Upper lobe of left lung (tissue), 4 donors: ENCODE measurements at regions not wholly inside any gene's neighbourhood (a gene's known extent, or its start where the extent isn't known, plus 50 kb on each side); places are given as distances from the start of the nearest gene placed in this dataset.

Source experiments
- CTCF ChIP-seq, 6 experiments: fragments of 450-650 bp in 4 of 6; fragments of 200-600 bp in 2 of 6; sonication (generic) in 2 of 6; IDR thresholded peaks; one replicate each; pipeline ENCODE4 v1.5.1; 2016 to 2019; ENCODE audit warnings: antibody characterized with exemption in 6 of 6
- POLR2AphosphoS5 ChIP-seq, 2 donors: sonication (generic); formaldehyde crosslinking; IDR thresholded peaks; one replicate each; pipeline ENCODE4 v1.5.1; 2017; ENCODE audit warnings: antibody characterized with exemption in 2 of 2

GRCh38 chr18:51345848-51346391 is 148.4 kb upstream of the MEX3C start:
- no peak for TF ChIP-seq POLR2AphosphoS5 (IDR thresholded peaks at IDR 0.05)
- no peak for TF ChIP-seq CTCF (IDR thresholded peaks at IDR 0.05)
